ENCODE measurements at regions not wholly inside any gene's neighbourhood (a gene's known extent, or its start where the extent isn't known, plus 50 kb on each side); places are given as distances from the start of the nearest gene placed in this dataset.

DNA sequence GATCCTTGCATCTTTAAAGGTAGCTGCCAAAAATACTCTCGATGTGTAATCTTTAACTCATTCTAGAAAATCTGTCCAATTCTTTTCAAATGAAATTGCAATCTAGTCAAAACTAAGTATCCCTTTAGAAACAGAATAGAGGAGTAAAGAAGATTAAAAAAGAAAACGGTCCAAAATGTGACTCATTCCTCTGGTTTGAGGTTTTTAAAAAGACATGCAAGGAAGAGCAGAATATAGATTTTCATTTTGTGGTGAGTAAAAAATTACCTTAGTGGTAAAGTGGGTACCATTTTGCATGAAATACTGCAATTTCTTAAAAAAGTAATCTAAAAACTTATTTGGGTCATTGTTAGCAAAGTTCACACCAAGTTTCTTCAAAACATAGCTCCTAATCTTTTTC is 108.4 kb downstream of the BRMS1L start:
- TF ChIP-seq EZH2 (IDR thresholded peaks at IDR 0.05; ENCODE audit: borderline replicate concordance, low read depth, low read length, severe bottlenecking) (no peak), JUN (IDR thresholded peaks at IDR 0.05; ENCODE audit: borderline replicate concordance, insufficient read depth, insufficient read length, low read depth) (no peak), POLR2AphosphoS5 (IDR thresholded peaks at IDR 0.05; ENCODE audit: insufficient read depth, low read depth, low read length) (no peak), POLR2A (IDR thresholded peaks at IDR 0.05; ENCODE audit: low read depth, low read length) (no peak), MYC (IDR thresholded peaks at IDR 0.05; ENCODE audit: low read depth, low read length) (no peak), FOS (IDR thresholded peaks at IDR 0.05; ENCODE audit: borderline replicate concordance, insufficient read depth, low read length) (no peak), GATA2 (IDR thresholded peaks at IDR 0.05; ENCODE audit: insufficient read depth, insufficient read length, low read depth, low read length) (no peak)
- TF ChIP-seq, protein P1, sequence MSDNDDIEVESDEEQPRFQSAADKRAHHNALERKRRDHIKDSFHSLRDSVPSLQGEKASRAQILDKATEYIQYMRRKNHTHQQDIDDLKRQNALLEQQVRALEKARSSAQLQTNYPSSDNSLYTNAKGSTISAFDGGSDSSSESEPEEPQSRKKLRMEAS (IDR thresholded peaks at IDR 0.05; ENCODE audit: insufficient read depth, insufficient read length): no peak
- TF ChIP-seq, protein P2, sequence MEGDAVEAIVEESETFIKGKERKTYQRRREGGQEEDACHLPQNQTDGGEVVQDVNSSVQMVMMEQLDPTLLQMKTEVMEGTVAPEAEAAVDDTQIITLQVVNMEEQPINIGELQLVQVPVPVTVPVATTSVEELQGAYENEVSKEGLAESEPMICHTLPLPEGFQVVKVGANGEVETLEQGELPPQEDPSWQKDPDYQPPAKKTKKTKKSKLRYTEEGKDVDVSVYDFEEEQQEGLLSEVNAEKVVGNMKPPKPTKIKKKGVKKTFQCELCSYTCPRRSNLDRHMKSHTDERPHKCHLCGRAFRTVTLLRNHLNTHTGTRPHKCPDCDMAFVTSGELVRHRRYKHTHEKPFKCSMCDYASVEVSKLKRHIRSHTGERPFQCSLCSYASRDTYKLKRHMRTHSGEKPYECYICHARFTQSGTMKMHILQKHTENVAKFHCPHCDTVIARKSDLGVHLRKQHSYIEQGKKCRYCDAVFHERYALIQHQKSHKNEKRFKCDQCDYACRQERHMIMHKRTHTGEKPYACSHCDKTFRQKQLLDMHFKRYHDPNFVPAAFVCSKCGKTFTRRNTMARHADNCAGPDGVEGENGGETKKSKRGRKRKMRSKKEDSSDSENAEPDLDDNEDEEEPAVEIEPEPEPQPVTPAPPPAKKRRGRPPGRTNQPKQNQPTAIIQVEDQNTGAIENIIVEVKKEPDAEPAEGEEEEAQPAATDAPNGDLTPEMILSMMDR (IDR thresholded peaks at IDR 0.05; ENCODE audit: extremely low read depth in 1 of 2, insufficient read depth in 1 of 2, low read depth in 1 of 2, low read length in 2 of 2): no peak
- H3K4me2 ChIP-seq (ENCODE audit: insufficient read depth, low read length): no peak overlapping the region
- H3K79me2 ChIP-seq (ENCODE audit: control insufficient read depth, insufficient read depth, low read length): no peaks in the 10 kb centered on the region
- no peak overlapping the region for H3K4me3 ChIP-seq (replicated peaks in 1 of 3; ENCODE audit: insufficient read depth in 1 of 3, low read depth in 1 of 3, low read length in 3 of 3)
- no peaks in the 10 kb centered on the region for H3K9me1 ChIP-seq (replicated peaks; ENCODE audit: control insufficient read depth, extremely low read depth, insufficient read depth, low read length)
- no peaks in the 10 kb centered on the region for H3K9me3 ChIP-seq (replicated peaks; ENCODE audit: control insufficient read depth, insufficient read depth, low read length)
- FAIRE-seq (no peak), DNase-seq (ENCODE audit: low read depth, low spot score) (no peak)
- ChIA-PET POLR2A (no interaction called here), CTCF (no interaction called here)
- H3K4me1 ChIP-seq (ENCODE audit: control insufficient read depth, extremely low read depth, insufficient read depth, low read length): no peaks in the 10 kb centered on the region
- dilution Hi-C loops (cut with MboI; ENCODE audit: extremely low pct_ligation_motif_present, low sequenced_read_pairs): no loop called here
- no peak overlapping the region for H3K9ac ChIP-seq (replicated peaks; ENCODE audit: extremely low read depth, insufficient read depth, low read length)
- H3K36me3 ChIP-seq (ENCODE audit: control insufficient read depth in 2 of 2, extremely low read depth in 1 of 2, insufficient read depth in 2 of 2, low read length in 2 of 2): no peaks in the 10 kb centered on the region
- H2AFZ ChIP-seq (ENCODE audit: low read depth, low read length): no peak overlapping the region
- H4K20me1 ChIP-seq (replicated peaks; ENCODE audit: control insufficient read depth, extremely low read depth, insufficient read depth, low read length): no peaks in the 10 kb centered on the region
- peaks cover 2 to 3% of the 10 kb centered on the region in 2 experiments for H3K27me3 ChIP-seq (ENCODE audit: control insufficient read depth in 2 of 2, insufficient read depth in 2 of 2, low read length in 2 of 2)
- intact Hi-C loops (cut with micrococcal nuclease): no loop called here
- BruUV-seq (replicated peaks): no TSS peak
- H3K27ac ChIP-seq (ENCODE audit: insufficient read depth, low read depth, low read length): no peak overlapping the region

Measured in endothelial cell of umbilical vein (primary cell).